Head of caudate nucleus (tissue), 42 donors: ENCODE measurements at regions not wholly inside any gene's neighbourhood (a gene's known extent, or its start where the extent isn't known, plus 50 kb on each side); places are given as distances from the start of the nearest gene placed in this dataset.

ENCODE experiments used
- DNase-seq, 42 donors: peaks; one replicate each; pipeline versions ENCODE4 v3.0.0 to v3.0.0-alpha.2; 2020 to 2021; ENCODE audit warnings: mixed read lengths in 7 of 42
- intact Hi-C: fragments of 100-400 bp; cut with DNase I; formaldehyde crosslinking; loops from one replicate; pipeline ENCODE4 v1.15.0; 2022

GRCh38 chr20:60327971-60328660, 369.9 kb downstream of the CDH26 start:
- intact Hi-C loops = no loop called here
- no peak for DNase-seq

- no peak for DNase-seq
- intact Hi-C loops = no loop called here
Observed at GRCh38 chr20:60330461-60330860, 372.2 kb downstream of the CDH26 start.

- intact Hi-C loops = no loop called here
Observed at GRCh38 chr20:60331688-60332300, 373.6 kb downstream of the CDH26 start.

GRCh38 chr20:60332523-60332922, 374.3 kb downstream of the CDH26 start:
- intact Hi-C loops = no loop called here
- no peak for DNase-seq

More at GRCh38 chr20:60331688-60332300, 373.6 kb downstream of the CDH26 start:
- DNase-seq = peak in 31 of 42 donors; percentile 12 to 66 (median 42)

GRCh38 chr20:60334911-60335310, 376.7 kb downstream of the CDH26 start:
- intact Hi-C loops = no loop called here
- DNase-seq = no peak

GRCh38 chr20:60338556-60338955, 380.3 kb downstream of the CDH26 start:
- intact Hi-C loops = no loop called here
- DNase-seq = no peak

GRCh38 chr20:60339738-60340137, 381.5 kb downstream of the CDH26 start:
- DNase-seq = no peak
- intact Hi-C loops = no loop called here

GRCh38 chr20:60340232-60340631, 382.0 kb downstream of the CDH26 start:
- DNase-seq = no peak
- intact Hi-C loops = no loop called here

GRCh38 chr20:60341062-60341461, 382.8 kb downstream of the CDH26 start:
- intact Hi-C loops = no loop called here
- DNase-seq = no peak

- intact Hi-C loops = no loop called here
- DNase-seq = no peak
Observed at GRCh38 chr20:60345106-60345505, 386.9 kb downstream of the CDH26 start.

GRCh38 chr20:60349418-60349817, 391.2 kb downstream of the CDH26 start:
- no peak for DNase-seq
- intact Hi-C loops = no loop called here

GRCh38 chr20:60352017-60352416, 393.8 kb downstream of the CDH26 start:
- no peak for DNase-seq
- intact Hi-C loops = no loop called here

- no peak for DNase-seq
- intact Hi-C loops = no loop called here
Observed at GRCh38 chr20:60352596-60352995, 394.4 kb downstream of the CDH26 start.

- DNase-seq = peak in 33 of 42 donors; percentile 12 to 84 (median 49)
- intact Hi-C loops = no loop called here
Observed at GRCh38 chr20:60354024-60354580, 395.9 kb downstream of the CDH26 start.

- intact Hi-C loops = no loop called here
- DNase-seq = peak in 1 of 42 donors; percentile 28
Observed at GRCh38 chr20:60358101-60358500, 399.9 kb downstream of the CDH26 start.

GRCh38 chr20:60359010-60359409, 400.8 kb downstream of the CDH26 start:
- no peak for DNase-seq
- intact Hi-C loops = no loop called here

- intact Hi-C loops = no loop called here
- DNase-seq = no peak
Observed at GRCh38 chr20:60361761-60362395, 403.7 kb downstream of the CDH26 start.

GRCh38 chr20:60362531-60362930, 404.3 kb downstream of the CDH26 start:
- intact Hi-C loops = no loop called here
- no peak for DNase-seq

GRCh38 chr20:60363698-60364097, 405.5 kb downstream of the CDH26 start:
- DNase-seq = no peak
- intact Hi-C loops = no loop called here

- peak in 5 of 42 donors; percentile 19 to 57 (median 27) for DNase-seq
- intact Hi-C loops = no loop called here
Observed at GRCh38 chr20:60365064-60365666, 406.9 kb downstream of the CDH26 start.
